H1 (cell line): ENCODE measurements at regions not wholly inside any gene's neighbourhood (a gene's known extent, or its start where the extent isn't known, plus 50 kb on each side); places are given as distances from the start of the nearest gene placed in this dataset.

Experiments
- SIN3A ChIP-seq, 2 experiments: IDR thresholded peaks in 1 of 2; conservative IDR thresholded peaks in 1 of 2; 2 replicates each; pipeline ENCODE4 v1.6.1; 2011 to 2012; ENCODE audit warnings: low read length in 2 of 2, improper control_type of control experiment in 1 of 2, low read depth in 1 of 2, mild to moderate bottlenecking in 1 of 2
- SIX5 ChIP-seq: IDR thresholded peaks from 2 replicates; pipeline ENCODE4 v1.6.1; 2011; ENCODE audit warnings: mild to moderate bottlenecking, low read depth, low read length
- SP1 ChIP-seq: IDR thresholded peaks from 2 replicates; pipeline ENCODE4 v1.6.1; 2011; ENCODE audit warnings: low read depth, low read length
- SUZ12 ChIP-seq: fragments of 200-600 bp; sonication (generic); IDR thresholded peaks from 2 replicates; pipeline ENCODE4 v1.6.1; 2012; ENCODE audit warnings: mild to moderate bottlenecking, inconsistent platforms, low read length, moderate library complexity, mixed read lengths

DNA sequence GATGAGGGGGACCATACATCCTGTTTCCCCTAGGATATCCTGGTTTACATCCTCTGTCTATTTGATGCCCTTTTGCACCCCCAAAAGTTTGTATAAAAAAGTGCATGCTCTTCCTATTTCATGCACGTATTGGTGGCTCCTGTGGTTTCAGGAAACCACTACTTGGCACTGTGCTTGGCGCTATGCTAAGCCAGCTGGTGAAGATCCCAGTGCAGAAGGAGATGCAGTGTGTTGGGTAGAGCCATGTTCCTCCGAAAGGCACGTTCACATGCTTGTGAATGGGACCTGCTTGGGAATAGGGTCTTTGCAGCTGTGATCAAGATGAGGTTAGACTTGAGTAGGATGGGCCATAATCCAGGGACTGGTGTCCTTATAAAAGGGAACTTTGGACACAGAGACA is 419.7 kb downstream of the GALR1 start (continued):
- TF ChIP-seq SIX5 (no peak), SIN3A (conservative IDR thresholded peaks at IDR 0.05 in 1 of 2, IDR thresholded peaks at IDR 0.05 in 1 of 2; ENCODE audit: low read depth in 1 of 2, low read length in 2 of 2) (no peak), SUZ12 (no peak), SP1 (no peak)
